HUES64 (cell line): ENCODE measurements at regions not wholly inside any gene's neighbourhood (a gene's known extent, or its start where the extent isn't known, plus 50 kb on each side); places are given as distances from the start of the nearest gene placed in this dataset.

Experiments
- H3K27ac ChIP-seq: 2 replicates; pipeline ENCODE4 v1.7.0; 2013; ENCODE audit warnings: low read depth, low read length, inconsistent platforms
- H3K27me3 ChIP-seq: 2 replicates; pipeline ENCODE4 v1.6.1; 2013; ENCODE audit warnings: mild to moderate bottlenecking, low read length; ENCODE audit not compliant: insufficient read depth
- H3K36me3 ChIP-seq: 2 replicates; pipeline ENCODE4 v1.6.1; 2013; ENCODE audit warnings: mild to moderate bottlenecking, low read length; ENCODE audit not compliant: insufficient read depth
- H3K4me1 ChIP-seq: 2 replicates; pipeline ENCODE4 v1.6.1; 2013; ENCODE audit warnings: mild to moderate bottlenecking, low read length, moderate library complexity; ENCODE audit not compliant: insufficient read depth
- H3K4me3 ChIP-seq: 2 replicates; pipeline ENCODE4 v1.5.1; 2013; ENCODE audit warnings: mild to moderate bottlenecking, low read length, moderate library complexity
- H3K9ac ChIP-seq: 2 replicates; pipeline ENCODE4 v1.6.1; 2013; ENCODE audit warnings: mild to moderate bottlenecking, low read depth, low read length
- H3K9me3 ChIP-seq: 2 replicates; pipeline ENCODE4 v1.6.1; 2013; ENCODE audit warnings: low read depth, low read length; ENCODE audit not compliant: insufficient read depth
- WGBS: fragments of 150-250, 120-280 bp; methylation state at CpG from one replicate; pipeline ENCODE4 v1.1.7; 2013; ENCODE audit warnings: missing lambda C conversion rate; 5-methylcytosine and 5-hydroxymethylcytosine counted together

DNA sequence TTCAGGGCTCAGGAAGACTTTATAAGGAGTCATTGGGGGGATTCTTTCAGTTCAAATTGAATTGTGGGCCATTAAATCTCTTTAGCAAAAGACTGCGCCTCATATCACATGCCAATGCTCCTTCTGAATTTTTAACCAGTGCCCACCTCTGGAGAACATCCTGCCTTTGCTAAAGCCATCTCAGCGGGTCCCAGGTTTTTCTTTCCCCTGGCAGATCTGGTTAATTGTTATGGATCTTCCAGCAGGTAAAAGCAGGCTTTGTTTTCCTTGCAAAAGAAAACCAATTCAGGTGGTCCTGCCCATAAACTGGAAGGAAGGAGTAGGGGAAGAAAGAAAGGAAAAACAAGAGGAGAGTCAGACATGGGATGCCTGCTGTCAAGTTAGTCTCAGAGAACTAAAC is 298.2 kb downstream of the LRFN2 start:
- no peak overlapping the region for H3K4me3 ChIP-seq

DNA sequence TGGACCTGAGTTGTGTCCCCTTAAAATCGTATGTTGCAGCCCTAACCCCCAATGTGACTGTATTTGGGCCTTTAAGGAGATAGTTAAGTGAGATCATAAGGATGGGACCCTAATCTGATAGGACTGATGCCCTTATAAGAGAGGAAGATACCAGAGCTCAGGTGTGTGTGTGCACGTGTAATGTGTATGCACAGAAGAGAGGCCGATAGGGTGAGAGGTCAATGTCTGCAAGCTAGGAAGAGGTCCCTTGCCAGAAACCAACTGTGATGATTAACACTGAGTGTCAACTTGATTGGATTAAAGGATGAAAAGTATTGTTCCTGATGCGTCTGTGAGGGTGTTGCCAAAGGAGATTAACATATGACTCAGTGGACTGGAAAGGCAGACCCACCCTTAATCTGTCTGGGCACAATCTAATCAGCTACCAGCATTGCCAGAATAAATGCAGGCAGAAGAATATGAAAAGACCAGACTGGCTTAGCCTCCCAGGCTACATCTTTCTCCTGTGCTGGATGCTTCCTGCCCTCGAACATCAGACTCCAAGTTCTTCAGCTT is 299.8 kb downstream of the LRFN2 start:
- H3K9ac ChIP-seq, result no peak overlapping the region
- H3K36me3 ChIP-seq, result no peaks in the 10 kb centered on the region
- no peak overlapping the region for H3K27ac ChIP-seq
- H3K27me3 ChIP-seq, result no peaks in the 10 kb centered on the region
- H3K4me3 ChIP-seq, result no peak overlapping the region
- WGBS, result 87% methylated on average over 5 of the region's 5 CpGs
- H3K4me1 ChIP-seq, result peaks cover 34% of the 10 kb centered on the region
- H3K9me3 ChIP-seq, result no peaks in the 10 kb centered on the region

More for the DNA sequence above, 298.2 kb downstream of the LRFN2 start:
- no peaks in the 10 kb centered on the region for H3K9me3 ChIP-seq
- 92% methylated on average over 2 of the region's 2 CpGs for WGBS
- H3K9ac ChIP-seq, result no peak overlapping the region
- H3K4me1 ChIP-seq, result peaks cover 43% of the 10 kb centered on the region
- H3K27me3 ChIP-seq, result no peaks in the 10 kb centered on the region
- peak overlapping the region; percentile 19; the same call in 1 of the 2 replicates for H3K27ac ChIP-seq
- no peaks in the 10 kb centered on the region for H3K36me3 ChIP-seq

DNA sequence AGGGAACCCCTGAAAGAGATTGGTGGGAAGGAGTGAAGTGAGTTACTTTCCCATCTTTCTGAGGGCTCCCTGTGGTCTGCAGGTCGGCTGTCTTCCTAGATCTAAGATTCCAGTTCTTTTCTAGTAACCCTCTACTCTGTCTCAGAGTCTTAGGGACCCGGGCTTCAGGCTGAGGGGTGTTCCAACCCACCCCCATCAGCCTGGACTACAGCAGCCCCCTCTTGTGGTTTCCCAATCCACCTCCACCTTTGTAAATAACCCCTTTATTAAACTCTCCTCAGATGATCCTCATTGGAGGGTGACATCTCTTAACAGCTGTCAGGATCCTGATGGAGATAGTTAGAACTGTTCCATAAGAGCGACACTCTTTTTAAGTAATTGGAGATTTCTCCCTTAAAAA is 300.4 kb downstream of the LRFN2 start:
- 84% methylated on average over 3 of the region's 3 CpGs for WGBS
- H3K9ac ChIP-seq, result no peak overlapping the region
- peaks cover 34% of the 10 kb centered on the region for H3K4me1 ChIP-seq
- H3K36me3 ChIP-seq, result no peaks in the 10 kb centered on the region
- H3K27me3 ChIP-seq, result no peaks in the 10 kb centered on the region
- no peaks in the 10 kb centered on the region for H3K9me3 ChIP-seq
- no peak overlapping the region for H3K4me3 ChIP-seq
- no peak overlapping the region for H3K27ac ChIP-seq

DNA sequence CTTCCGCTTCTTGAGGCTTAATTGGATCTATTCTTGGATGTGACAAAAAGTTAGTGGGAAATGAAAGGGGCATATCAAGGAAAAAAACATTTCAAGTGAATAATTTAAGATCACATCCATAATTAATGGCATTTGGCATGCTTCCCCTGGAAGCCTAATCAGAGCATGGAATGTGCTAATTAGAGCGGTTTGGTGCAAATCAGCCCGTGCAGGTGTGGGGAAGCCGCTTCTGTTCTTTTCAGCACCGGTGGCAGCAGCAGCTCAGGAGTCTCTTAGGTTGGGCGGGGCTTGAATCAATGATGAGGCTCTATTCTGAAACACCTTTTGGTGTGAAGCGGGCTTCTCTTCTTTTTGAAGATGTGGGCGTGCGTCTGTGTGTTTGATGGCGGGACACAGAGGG is 301.2 kb downstream of the LRFN2 start:
- WGBS, result 44% methylated on average over 9 of the region's 10 CpGs
- peaks cover 34% of the 10 kb centered on the region for H3K4me1 ChIP-seq
- H3K9me3 ChIP-seq, result no peaks in the 10 kb centered on the region
- no peak overlapping the region for H3K9ac ChIP-seq
- no peaks in the 10 kb centered on the region for H3K36me3 ChIP-seq
- no peak overlapping the region for H3K27ac ChIP-seq
- H3K27me3 ChIP-seq, result no peaks in the 10 kb centered on the region
- no peak overlapping the region; the same call in 1 of the 2 replicates for H3K4me3 ChIP-seq

DNA sequence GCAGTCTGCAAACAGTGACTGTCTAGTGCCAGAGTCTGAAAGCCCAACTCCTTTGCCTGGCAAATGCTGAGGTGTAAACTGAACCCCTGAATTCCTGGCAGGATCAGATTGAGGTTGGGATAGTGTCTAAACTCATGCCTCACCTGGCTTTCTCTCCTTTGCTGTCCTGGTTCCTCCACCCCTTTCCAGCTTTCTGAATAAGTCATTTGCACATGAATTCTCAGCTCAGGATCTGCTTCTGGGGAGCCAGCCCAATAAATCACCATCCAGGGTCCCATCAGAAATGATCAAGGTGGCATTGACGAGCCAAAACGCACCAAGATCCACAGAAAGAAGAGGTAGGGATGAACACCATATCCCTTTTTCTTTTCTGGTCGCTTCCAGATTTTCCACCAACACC is 301.6 kb downstream of the LRFN2 start:
- no peak overlapping the region for H3K9ac ChIP-seq
- H3K36me3 ChIP-seq, result no peaks in the 10 kb centered on the region
- H3K4me3 ChIP-seq, result no peak overlapping the region; the same call in 1 of the 2 replicates
- 78% methylated on average over 3 of the region's 3 CpGs for WGBS
- H3K4me1 ChIP-seq, result peaks cover 34% of the 10 kb centered on the region
- no peaks in the 10 kb centered on the region for H3K9me3 ChIP-seq
- no peaks in the 10 kb centered on the region for H3K27me3 ChIP-seq
- no peak overlapping the region for H3K27ac ChIP-seq

DNA sequence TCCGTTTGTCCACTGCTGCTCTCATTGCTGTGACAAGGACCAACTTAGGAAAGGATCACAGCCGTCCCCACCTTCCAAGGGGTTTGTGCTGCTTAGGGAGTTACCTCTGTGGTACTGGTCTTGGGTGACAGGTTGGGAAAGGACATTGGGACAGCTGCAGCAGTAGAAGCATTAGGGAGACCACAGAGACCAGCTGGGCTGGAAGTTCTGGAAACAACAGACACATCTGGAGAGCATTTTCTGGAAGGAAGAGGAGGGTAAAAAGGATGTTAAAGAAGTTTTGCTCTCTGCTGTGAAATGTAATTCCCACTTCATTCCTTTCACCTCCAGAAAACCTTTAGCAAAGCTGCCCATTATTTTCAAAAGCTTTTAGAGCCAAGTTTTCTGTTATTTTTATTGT is 304.2 kb downstream of the LRFN2 start:
- Histone ChIP-seq H3K9ac (no peak overlapping the region), H3K4me1 (peaks cover 20% of the 10 kb centered on the region), H3K4me3 (no peak overlapping the region), H3K9me3 (no peaks in the 10 kb centered on the region), H3K27me3 (no peaks in the 10 kb centered on the region), H3K36me3 (no peaks in the 10 kb centered on the region), H3K27ac (no peak overlapping the region)
- 93% methylated on average over 2 of the region's 2 CpGs for WGBS

DNA sequence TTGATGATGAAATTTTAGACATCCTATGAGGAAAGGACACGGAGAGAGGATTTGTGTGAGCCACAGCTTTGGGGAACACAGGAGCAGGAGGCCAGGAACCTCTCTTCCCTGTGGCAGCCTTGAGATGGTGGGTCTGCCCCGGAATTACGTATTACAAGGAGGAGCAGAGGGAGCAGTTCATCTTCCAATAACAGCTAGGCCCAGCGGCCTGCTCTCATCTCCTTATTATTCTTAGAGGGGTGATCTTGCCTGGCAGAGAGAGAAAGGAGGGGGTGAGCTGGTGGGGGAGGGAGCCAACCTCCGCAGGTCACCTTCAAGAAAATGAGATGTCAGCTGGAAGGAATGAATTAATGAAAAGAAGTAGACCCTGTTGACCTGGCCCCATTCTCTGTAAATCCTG is 305.8 kb downstream of the LRFN2 start:
- Histone ChIP-seq H3K36me3 (no peaks in the 10 kb centered on the region), H3K9me3 (no peaks in the 10 kb centered on the region)

DNA sequence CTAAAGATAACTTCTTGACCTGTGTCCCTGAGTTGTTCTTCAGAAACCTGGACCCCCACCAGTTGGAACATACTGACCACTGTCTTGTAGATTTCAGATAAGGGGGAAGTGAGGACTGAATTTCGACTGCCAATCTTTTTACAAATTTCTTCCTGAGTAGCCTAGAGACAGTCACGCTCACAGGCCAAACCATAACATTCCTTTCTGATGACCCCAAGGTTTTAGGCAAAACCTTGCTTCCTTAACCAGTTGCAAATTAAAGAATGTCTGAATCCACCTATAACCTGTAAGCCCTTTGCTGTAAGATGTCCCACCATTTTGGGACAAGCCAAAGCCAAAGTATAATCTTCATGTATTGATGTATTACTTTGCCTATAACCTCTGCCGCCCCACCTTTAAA is 306.9 kb downstream of the LRFN2 start:
- H3K27me3 ChIP-seq, result no peaks in the 10 kb centered on the region
- whole genome bisulfite sequencing, result 97% methylated on average over 3 of the region's 3 CpGs
- no peak overlapping the region for H3K27ac ChIP-seq
- no peak overlapping the region for H3K4me3 ChIP-seq
- H3K9me3 ChIP-seq, result no peaks in the 10 kb centered on the region
- H3K4me1 ChIP-seq, result peaks cover under 1% of the 10 kb centered on the region
- H3K9ac ChIP-seq, result no peak overlapping the region
- no peaks in the 10 kb centered on the region for H3K36me3 ChIP-seq

More for the DNA sequence above, 305.8 kb downstream of the LRFN2 start:
- H3K4me1 ChIP-seq, result peaks cover 11% of the 10 kb centered on the region
- H3K4me3 ChIP-seq, result no peak overlapping the region
- WGBS, result 94% methylated on average over 5 of the region's 5 CpGs
- no peak overlapping the region for H3K9ac ChIP-seq
- H3K27me3 ChIP-seq, result no peaks in the 10 kb centered on the region
- no peak overlapping the region for H3K27ac ChIP-seq

DNA sequence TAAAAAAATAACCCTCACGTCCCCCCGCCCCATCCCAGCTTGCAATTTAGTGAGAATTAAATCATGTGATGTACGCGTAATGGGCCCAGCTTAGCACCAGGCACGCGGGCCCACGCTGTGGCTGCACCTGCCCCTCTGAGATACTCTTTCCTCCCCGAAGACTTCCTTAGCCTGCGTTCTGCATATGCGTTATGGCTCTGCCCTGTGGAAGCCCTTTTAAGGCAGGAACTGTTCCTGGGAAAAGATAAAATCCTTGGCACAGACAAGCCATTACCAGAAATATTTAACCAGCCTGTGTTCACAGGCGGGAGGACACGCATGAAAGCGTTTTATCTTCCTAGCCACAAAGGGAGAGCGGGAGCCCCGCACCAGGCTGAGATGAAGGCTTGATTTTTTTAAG is 311.0 kb downstream of the LRFN2 start:
- Histone ChIP-seq H3K4me1 (no peaks in the 10 kb centered on the region), H3K4me3 (no peak overlapping the region), H3K36me3 (no peaks in the 10 kb centered on the region), H3K27me3 (no peaks in the 10 kb centered on the region), H3K9me3 (no peaks in the 10 kb centered on the region), H3K9ac (no peak overlapping the region), H3K27ac (no peak overlapping the region)
- 93% methylated on average over 15 of the region's 15 CpGs for WGBS

DNA sequence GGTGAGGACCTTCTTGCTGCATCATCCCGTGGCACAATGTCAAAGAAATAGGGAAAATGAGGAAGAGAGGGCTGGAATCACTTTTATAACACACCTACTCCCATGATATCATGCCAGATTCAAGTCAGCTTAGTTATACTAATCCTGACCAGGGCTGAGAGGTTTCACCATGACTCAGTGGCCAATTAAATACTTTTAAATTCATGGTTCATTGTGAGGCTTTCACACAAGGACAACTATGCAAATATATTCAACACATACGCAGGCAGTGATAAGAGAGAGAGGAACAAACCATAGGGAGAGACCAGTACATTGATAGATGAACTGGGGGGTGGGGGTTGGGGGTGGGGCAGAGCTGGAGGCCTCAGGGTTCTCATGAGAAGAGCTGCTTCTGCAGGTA is 313.1 kb downstream of the LRFN2 start:
- no peaks in the 10 kb centered on the region for H3K36me3 ChIP-seq
- 100% methylated on average over 2 of the region's 2 CpGs for WGBS
- no peaks in the 10 kb centered on the region for H3K27me3 ChIP-seq
- no peaks in the 10 kb centered on the region for H3K9me3 ChIP-seq
- H3K4me3 ChIP-seq, result no peak overlapping the region
- no peaks in the 10 kb centered on the region for H3K4me1 ChIP-seq
- no peak overlapping the region for H3K9ac ChIP-seq
- H3K27ac ChIP-seq, result no peak overlapping the region

DNA sequence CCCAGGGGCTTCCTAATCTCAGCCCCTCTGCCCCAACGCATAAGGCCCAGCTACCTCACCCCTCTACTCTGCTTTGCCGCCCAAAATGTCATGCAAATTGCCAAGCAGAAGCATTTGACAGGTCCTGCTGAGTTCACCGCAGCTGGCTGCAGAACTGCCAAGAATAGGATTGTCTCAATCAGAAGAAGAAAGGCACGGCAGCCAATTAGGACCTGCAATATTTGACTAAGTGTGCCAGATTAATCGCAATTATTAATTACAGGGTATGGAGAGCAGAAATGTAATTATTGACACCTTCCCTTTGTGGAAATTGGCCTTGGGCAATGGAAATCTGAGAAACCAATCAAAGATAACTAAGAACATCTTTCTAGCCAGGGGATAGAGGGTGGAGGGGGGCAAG is 318.6 kb downstream of the LRFN2 start:
- Histone ChIP-seq H3K4me3 (no peak overlapping the region), H3K4me1 (peaks cover 10% of the 10 kb centered on the region; the same call in 1 of the 2 replicates)
- WGBS, result 49% methylated on average over 5 of the region's 5 CpGs

DNA sequence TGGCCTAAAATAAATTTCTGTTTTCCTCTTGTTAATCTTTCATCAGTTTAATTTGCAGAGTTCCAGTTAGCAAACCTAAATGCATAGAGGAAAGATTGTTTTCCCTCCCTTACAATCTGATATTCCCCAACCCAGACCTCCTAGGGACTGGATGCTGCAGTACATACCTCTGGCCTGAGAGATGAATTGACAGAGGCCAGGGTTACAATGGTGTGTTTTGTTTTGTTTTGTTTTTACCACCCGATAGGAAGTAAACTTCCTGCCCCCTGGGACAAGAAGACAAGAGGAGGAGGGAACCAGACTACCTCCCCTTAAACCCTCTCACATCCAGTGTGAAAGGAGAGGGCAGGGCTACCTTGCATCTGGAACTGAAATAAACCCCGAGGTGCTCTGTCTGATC is 319.0 kb downstream of the LRFN2 start:
- 47% methylated on average over 1 of the region's 2 CpGs for WGBS
- no peaks in the 10 kb centered on the region for H3K27me3 ChIP-seq
- H3K4me1 ChIP-seq, result peaks cover 10% of the 10 kb centered on the region; the same call in 1 of the 2 replicates
- no peak overlapping the region for H3K4me3 ChIP-seq
- H3K9me3 ChIP-seq, result no peaks in the 10 kb centered on the region
- H3K9ac ChIP-seq, result no peak overlapping the region
- H3K36me3 ChIP-seq, result no peaks in the 10 kb centered on the region
- H3K27ac ChIP-seq, result no peak overlapping the region

More for the DNA sequence above, 318.6 kb downstream of the LRFN2 start:
- no peaks in the 10 kb centered on the region for H3K27me3 ChIP-seq
- no peaks in the 10 kb centered on the region for H3K9me3 ChIP-seq
- no peak overlapping the region for H3K27ac ChIP-seq
- no peak overlapping the region for H3K9ac ChIP-seq
- H3K36me3 ChIP-seq, result no peaks in the 10 kb centered on the region
